Central memory CD4-positive, alpha-beta T cell (primary cell): ENCODE measurements at regions not wholly inside any gene's neighbourhood (a gene's known extent, or its start where the extent isn't known, plus 50 kb on each side); places are given as distances from the start of the nearest gene placed in this dataset.
"Not testable (repeated sequence)": the region's sequence is repeated elsewhere in the genome, so short reads cannot be mapped to it uniquely, and the experiment has no call there.

Source experiments
- DNase-seq: peaks from one replicate; pipeline ENCODE4 v3.0.0; 2022

DNA sequence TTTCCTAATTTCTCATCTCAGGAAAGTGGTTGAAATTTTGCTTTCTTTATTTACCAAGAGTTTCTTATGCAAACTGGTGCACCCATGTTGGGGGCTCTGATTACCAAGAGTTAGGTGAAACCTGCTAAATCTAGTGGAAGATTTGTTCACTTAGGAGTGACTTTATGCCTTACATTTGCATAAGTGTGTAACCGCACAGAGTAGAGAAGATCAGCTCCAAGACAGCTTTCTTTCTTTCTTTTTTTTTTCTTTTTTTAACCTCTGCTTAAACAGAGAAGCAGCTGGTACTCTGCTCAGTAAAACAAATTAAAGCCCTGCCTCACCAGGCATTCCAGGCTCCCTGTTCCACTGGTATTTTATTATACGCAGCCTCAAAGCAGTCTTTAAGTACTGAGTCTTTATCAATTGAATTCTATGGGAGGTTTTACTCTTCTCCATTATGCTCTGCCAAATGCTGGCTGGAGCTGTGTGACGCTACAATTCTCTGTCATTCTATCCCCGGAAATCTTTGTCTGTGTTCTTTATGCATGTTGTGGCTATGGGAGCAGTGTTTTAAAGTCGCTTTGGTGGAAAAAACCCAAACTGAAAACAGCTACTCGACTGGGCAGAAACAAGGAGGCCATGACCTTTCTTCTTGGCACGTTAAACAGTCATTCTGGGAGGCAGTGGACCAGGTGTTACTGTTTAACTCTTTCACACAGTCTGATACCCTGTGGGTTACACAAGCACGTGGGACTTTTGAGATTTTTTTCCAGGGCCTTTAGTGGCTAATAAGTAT lies 55.2 kb upstream of the GBE1 start:
- no peak for DNase-seq

DNA sequence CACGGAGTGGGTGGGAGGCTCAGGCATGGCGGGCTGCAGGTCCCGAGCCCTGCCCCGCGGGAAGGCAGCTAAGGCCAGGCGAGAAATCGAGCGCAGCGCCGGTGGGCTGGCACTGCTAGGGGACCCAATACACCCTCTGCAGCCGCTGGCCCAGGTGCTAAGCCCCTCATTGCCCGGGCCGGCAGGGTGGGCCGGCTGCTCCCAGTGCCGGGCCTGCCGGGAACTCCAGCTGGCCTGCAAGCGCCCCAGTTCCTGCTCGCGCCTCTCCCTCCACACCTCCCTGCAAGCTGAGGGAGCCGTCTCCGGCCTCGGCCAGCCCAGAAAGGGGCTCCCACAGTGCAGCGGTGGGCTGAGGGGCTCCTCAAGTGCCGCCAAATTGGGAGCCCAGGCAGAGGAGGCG lies 50.7 kb upstream of the GBE1 start:
- not testable (repeated sequence) for DNase-seq
